HG02678 (cell line): ENCODE measurements at regions not wholly inside any gene's neighbourhood (a gene's known extent, or its start where the extent isn't known, plus 50 kb on each side); places are given as distances from the start of the nearest gene placed in this dataset.
"Not testable (repeated sequence)": the region's sequence is repeated elsewhere in the genome, so short reads cannot be mapped to it uniquely, and the experiment has no call there.

Experiments used
- ATAC-seq: cut with Tn5 transposase; IDR thresholded peaks from one replicate; pipeline ENCODE4 v1.9.1; 2021; ENCODE audit warnings: mild to moderate bottlenecking, moderate library complexity; ENCODE audit not compliant: unreplicated experiment

DNA sequence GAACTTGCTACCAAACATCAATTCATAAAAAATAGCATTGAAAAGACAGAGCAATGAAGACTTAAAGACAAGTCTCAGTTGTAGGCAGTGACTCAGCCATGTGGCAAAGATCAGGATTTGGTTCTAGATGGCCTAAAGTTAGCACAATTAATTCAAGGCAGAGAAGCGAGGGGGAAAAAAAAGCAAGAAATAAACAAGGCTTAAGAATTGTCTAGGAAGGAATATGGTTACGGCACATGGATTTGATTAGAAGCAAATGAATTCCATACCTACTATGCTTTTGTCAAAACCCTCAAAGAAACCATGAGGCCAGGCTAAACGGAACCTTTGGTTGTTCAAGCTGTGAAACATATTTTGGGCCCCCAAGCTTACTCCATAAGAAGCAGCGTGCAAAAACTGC is 362.2 kb upstream of the KCNH7 start:
- no peak for ATAC-seq

- ATAC-seq, result no peak
Observed at GRCh38 chr2:163198972-163199371, 360.4 kb upstream of the KCNH7 start.

DNA sequence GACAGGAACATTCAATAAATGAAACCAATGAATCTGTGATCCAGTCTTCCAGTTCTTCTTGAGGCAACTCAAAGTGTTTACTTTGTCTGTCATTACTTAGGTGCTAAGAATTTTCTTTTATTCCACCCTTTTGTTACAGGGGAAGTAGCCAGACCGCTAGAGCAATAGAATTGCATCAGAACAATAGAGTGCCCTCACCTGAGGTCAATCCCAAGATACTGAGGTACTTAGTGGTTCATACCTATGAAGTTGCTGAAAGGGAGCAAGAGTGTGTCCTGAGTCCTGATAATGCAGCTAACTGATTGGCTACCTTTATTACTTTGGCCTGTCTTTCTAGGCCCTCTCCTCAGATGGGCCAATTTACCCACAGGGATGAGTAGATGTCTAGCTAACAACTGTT is 359.4 kb upstream of the KCNH7 start:
- no peak for ATAC-seq

- peak; percentile 53 for ATAC-seq
Observed at GRCh38 chr2:163191372-163191771, 352.8 kb upstream of the KCNH7 start.

DNA sequence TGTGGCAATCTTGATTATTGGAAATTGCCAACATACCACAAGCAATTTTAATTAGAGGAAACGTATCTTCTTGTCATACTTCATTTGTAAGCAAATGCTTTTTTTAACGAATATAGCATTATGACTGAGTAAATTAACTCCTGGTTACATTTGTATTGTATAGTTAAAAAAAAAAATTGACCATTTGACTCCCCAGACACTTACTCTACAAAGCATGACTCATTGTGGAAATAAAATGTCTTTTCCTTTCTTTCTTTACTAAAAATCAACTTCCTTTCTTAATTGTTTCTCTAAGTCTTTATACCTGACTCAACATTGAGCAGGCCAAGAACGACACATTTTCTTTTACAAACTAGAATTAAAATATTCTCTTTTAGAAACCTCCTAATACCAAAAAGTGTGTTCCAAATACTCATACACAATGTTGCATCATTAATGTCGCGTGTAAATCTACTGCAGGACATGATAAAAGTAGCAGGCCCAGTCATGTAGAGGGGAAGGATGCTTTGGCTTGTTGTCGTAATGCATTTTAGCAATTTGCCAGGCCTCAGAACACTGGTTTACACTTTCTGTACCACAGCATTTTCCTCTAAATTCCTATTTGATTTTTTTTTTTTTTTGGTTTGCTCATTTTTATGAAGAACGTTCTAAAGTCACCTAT is 349.6 kb upstream of the KCNH7 start:
- no peak for ATAC-seq

DNA sequence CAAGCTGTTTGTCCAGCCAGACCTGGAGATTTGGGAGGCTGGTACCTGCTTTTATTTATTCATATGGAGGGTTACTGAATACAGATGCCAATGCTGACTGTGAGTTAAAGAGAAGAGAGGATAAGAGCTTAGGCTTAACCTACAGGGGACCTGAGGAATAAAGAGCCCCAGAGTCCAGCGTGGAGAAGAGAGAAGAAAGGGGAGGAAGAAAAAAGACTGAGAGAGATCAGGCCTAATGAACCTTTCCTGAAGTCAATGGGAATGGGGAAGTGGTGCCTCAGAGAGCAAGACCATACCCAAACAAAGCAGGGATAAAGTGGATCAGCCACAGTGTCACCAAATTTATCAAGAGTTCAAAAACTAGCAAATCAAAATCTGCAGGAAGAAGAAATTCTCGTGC is 348.6 kb upstream of the KCNH7 start:
- no peak for ATAC-seq

DNA sequence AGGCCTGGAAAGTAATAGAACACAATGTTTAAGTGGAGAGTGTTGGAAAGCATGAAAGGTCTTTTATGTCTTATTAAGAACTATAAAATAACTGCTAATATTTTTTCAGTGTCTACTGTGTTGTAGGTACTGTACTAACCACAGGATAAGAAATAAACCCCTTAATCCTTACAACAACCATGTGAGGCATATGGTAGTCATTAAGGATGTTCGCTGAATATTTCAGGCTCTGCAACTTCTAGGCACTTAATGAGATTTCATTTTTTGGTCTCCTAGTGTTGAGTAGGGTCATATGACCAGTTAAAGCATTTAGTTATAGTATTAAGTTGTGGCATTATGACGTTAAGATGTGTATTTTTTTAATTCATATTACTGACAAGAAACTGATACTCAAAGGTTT is 346.6 kb upstream of the KCNH7 start:
- ATAC-seq, result no peak

GRCh38 chr2:163182764-163183354 is 344.3 kb upstream of the KCNH7 start:
- peak; percentile 82 for ATAC-seq

GRCh38 chr2:163177592-163177991 is 339.0 kb upstream of the KCNH7 start:
- ATAC-seq, result no peak

GRCh38 chr2:163175294-163175693 is 336.7 kb upstream of the KCNH7 start:
- ATAC-seq, result no peak

DNA sequence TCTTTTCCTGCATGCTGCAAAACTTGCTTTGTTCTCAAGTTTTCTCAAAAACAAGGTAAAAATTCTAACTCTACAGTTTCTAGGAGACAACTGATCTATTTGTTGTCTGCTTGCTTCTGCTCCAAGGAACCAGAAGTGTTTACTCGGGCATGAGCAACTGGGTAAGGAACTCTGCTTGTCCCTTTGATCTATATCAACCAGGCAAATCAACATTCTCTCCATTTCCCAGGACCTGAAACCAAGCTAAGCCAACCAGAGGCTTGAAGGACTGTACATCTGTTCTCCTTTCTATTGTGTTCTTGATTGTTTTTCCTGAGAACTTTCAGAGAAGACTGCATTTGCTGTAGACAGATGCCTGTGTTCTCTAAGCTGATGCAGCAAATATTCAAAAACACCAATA is 335.0 kb upstream of the KCNH7 start:
- no peak for ATAC-seq

DNA sequence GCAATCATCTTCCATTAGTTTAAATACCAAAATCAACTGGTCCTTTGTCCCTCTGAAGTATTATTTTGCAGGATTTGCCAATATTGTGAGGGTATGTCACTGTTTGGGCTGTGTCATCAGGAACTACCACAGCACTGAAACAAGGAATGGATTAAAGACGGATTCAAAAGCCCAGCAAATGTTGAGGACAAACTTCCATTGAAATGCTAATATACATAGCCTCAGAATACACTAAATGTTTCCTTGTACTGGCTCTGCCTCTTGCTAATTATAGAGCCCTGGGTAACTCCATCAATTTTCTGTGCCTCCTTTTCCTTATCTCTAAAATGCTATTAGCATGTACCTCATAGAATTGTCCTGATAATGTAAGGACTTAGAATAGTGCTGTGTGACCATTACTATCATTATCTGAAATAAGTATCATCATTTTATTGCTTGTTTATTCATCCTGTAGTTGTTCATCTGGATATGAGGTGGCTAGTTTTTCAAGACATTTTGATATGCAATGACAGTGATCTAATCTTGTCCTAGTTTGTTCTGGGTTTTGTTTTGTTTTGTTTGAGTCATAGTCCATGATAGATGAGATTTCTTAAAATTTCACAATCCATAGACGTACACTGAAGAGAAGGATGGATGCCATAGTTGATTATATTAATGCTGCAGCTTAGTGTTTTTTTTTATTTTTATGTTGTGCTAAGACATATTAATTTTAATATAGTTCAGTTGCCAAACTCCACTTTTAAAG is 333.4 kb upstream of the KCNH7 start:
- no peak for ATAC-seq

DNA sequence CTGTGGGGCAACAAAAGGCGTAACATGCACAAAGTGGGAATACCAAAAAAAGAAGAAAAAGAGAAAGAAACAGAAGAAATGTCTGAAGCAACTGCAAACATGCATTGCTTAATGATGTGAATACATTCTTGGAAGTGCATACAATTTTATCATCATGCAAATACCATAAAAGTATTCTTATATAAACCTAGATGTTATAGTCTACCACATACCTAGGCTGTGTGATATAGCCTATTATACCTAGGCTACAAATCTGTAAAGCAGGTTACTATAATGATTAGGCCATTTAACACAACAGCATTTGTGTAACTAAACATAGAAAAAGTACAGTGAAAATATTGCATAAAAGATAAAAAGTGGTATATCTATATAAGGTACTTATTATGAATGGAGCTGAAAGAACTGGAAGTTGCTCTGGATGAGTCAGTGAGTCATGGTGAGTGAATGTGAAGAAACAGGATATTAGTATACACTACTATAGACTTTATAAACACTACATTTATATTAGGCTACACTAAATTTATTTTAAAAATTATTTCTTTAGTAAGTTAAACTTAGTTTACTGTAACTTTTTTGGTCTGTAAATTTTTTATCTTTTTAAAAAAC is 319.4 kb upstream of the KCNH7 start:
- ATAC-seq, result no peak

- ATAC-seq, result no peak
Observed at GRCh38 chr2:163157411-163157810, 318.8 kb upstream of the KCNH7 start.

- no peak for ATAC-seq
Observed at GRCh38 chr2:163155925-163156324, 317.4 kb upstream of the KCNH7 start.

DNA sequence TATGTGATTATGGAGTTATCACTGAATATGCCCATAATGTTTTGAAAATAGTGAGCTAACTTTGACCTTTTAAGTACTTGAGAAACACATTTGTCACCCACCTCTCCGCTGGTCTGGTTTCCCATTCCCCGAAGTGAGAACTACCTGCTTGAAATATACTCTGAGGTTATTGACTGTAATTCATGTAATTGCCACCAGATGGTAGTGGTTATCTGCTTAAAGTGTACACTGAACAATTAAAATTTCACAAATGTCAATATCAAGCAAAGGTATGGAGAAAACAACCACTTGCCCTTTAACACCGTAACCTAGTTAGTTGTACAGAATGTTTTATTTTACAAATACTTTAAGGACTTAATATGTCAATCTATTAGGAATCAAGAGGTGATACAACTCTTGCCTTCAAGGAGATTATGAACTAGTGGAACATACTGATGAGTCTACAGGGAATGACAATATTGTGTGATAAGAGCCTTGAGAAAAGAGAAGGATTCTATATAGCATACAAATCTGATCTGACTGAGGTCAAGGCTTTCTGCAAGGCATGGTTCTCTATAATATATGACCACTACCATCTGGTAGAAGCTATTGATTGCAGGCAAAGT is 316.8 kb upstream of the KCNH7 start:
- ATAC-seq, result peak; percentile 82

- no peak for ATAC-seq
Observed at GRCh38 chr2:163142618-163143017, 304.1 kb upstream of the KCNH7 start.

DNA sequence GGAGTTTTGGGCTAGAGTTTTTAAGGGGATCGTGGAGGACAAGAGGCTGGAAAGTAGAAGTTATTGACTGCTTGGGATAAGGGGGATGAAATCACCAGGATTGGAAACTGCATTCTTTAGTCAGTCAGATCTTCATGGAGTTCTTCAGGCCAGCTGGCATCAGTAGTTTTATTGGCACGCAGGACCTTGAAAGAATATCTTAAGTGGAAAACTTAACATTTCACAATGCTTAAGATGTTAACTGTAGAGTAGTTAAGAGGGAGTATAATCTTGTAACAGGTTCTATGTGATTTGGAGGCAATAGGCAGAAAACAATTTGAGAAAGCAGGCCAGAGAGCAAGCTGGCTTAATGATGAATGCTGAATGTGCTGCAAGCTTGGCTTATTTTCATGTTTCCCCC is 300.4 kb upstream of the KCNH7 start:
- no peak for ATAC-seq

DNA sequence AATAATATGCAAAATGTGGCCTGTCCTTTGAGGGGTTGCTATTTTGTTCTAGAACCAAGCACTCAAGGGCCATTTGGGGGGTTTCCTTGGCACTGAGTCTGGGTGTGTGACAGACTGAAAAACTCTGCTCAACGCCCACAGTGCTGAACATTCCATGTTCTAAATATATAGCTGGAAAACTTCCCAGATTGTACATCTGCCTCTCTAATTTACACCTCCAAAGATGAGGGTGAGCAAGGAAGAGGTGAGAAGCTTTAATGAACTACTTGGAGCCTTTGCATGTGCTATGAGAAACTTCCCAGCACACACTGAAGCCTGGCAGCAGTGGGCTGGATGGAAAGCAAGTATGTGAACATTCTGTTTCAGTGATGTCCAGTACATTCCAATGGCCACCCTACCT is 296.7 kb upstream of the KCNH7 start:
- ATAC-seq, result no peak

DNA sequence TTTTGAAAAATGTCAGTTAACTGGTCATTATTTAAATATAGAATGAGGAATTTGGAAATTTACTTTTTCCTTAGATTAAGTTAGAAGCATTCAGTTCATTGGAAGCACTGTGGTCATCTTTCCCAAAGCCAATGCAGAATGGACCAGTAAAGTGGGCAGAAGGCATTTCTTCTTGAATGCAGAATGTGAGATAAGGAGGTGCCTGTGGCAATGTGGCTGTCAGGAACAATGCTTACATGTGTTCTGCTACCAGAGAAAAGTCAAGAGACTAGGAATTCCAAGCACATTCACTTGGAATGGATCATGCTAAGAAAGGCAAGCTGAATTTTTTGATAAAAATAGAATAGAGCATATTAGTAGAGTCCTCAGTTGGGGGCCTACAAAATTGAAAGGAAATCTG is 295.0 kb upstream of the KCNH7 start:
- ATAC-seq, result no peak

DNA sequence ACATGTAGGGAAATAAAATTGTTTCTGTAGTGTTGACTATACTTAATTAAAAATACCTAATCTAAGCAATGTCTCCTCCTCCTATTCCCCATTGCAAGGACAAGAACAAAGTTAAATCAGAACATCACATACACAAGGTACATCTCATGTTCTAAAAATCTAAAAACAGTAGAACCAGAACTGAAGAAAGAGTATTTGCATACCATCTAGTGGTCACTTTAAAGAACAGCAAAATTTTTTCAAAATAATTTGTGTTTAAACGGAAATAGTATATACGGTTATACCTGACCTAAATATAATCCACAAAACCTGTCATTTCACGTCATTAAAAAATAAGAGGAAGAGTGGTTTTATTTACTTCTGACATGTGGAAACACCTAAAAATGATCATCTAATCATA is 294.3 kb upstream of the KCNH7 start:
- ATAC-seq, result peak; percentile 63

DNA sequence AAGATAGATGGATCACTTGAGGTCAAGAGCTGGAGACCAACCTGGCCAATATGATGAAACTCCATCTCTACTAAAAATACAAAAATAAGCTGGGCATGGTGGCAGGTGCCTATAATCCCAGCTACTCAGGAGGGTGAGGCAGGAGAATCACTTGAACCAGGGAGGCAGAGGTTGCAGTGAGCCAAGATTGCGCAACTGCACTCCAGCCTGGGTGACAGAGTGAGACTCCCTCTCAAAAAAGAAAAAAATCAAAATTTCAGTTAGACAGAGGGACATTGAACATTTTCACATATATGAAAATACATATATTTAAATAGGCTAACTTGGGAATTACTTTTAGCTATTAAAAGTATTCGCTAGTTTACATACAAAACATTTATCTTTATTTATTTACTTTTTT is 293.6 kb upstream of the KCNH7 start:
- not testable (repeated sequence) for ATAC-seq
